NCI-H1092 treated with DMSO at 0.1 percent for 48 hours (cell line): ENCODE measurements at regions not wholly inside any gene's neighbourhood (a gene's known extent, or its start where the extent isn't known, plus 50 kb on each side); places are given as distances from the start of the nearest gene placed in this dataset.
"Not testable (repeated sequence)": the region's sequence is repeated elsewhere in the genome, so short reads cannot be mapped to it uniquely, and the experiment has no call there.

Experiments used
- DNase-seq: peaks from one replicate; lab custom pipeline; 2025; lab: John Stamatoyannopoulos, UW

DNA sequence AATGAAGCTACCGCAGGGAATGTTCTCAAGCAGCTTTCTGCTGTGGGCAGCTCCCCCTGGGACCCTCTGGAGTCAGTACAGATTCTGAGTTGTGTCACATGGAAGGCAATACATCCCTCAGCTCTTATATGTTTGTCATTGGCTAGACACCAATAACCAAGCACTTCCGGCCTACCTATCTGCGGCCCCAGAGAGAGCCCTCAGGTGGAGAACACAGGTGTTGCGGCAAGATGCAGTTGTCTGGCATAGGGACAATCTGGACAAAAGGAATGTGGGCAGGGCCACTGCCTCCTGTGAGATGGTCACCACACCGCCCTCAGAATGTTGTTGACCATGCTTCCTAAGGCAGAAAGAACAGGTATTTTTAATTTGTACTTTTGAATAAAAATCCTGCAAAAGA, 118.7 kb downstream of the BRMS1L start:
- DNase-seq, result no peak

DNA sequence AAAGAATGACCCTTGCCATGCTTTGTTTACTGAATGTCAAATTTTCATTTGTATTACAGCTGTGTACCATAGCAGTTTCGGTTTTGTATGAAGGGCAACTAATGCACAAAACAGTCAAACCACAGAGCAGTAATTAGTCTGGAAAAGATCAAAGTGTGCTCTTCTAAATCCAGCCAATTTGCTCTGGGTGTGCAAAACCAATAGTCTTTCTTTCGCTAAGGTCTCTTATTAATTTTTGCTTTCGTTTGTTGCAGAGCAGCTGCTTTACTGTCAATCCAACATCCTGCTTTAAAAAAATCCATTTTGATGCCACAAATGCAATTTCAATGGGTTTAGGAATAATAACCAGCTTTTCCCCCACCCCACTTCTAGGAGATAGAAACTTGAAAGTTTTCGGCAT, 114.2 kb downstream of the BRMS1L start:
- DNase-seq, result no peak

DNA sequence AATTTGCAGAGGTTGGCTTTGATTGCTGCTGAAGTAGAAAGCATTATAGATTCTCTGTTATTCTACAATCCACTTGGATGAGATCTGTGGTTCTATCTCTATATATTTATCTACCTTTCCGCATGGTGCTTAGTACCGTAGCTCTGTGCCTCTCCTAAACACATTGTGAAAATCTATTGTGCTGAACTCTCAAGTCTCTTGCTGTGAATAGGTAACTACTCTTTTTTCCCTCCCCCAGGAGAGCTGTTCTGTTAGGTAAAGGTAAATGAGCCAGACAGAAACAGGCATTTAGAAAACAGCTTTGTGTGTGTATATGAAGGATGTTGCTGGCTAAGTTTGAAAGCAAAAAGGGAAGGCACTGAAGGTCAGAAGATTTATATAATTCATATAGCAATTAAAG, 112.6 kb downstream of the BRMS1L start:
- no peak for DNase-seq

DNA sequence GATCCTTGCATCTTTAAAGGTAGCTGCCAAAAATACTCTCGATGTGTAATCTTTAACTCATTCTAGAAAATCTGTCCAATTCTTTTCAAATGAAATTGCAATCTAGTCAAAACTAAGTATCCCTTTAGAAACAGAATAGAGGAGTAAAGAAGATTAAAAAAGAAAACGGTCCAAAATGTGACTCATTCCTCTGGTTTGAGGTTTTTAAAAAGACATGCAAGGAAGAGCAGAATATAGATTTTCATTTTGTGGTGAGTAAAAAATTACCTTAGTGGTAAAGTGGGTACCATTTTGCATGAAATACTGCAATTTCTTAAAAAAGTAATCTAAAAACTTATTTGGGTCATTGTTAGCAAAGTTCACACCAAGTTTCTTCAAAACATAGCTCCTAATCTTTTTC, 108.4 kb downstream of the BRMS1L start:
- DNase-seq, result no peak

DNA sequence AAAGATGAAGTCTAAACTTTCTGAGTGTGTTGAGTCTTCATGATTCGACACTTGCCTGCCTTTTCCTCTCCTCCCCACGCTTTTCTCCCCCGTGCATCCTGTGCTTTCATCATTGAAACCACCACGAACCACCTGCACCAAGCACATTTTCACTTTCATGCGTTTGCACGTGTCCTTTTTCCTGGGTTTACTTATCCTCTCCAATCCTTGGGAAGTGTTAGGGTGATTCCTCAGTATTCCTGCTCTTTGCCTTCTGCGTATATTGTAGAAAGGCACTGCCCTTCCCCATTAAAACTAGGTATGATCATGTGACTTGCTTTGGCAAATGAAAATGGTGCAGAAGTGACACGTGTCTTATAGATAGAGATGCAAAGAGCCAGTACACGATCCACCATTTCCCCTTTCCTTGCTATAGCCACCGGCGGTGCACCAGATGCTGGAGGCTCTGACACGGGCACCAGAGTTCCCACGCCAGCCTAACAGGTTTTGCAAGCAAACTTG, 106.6 kb downstream of the BRMS1L start:
- DNase-seq, result no peak

DNA sequence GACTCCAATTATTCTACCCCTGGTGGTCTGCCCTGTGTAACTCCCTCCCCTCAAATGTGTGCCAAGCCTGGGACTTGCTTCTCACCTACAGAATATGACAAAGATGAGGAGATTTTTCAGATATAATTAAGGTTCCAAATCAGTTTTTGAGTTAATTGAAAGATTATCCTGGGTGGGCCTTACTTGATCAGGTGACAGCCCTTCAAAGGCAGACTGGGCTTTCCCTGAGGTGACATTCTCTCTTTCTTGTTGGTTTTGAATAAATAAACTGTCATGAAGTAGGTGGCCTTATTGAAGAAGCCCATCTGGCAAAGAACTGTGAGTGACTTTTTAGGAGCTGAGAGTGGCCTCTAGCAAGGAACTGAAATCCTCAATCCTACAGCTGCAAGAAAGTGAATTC, 106.0 kb downstream of the BRMS1L start:
- no peak for DNase-seq

DNA sequence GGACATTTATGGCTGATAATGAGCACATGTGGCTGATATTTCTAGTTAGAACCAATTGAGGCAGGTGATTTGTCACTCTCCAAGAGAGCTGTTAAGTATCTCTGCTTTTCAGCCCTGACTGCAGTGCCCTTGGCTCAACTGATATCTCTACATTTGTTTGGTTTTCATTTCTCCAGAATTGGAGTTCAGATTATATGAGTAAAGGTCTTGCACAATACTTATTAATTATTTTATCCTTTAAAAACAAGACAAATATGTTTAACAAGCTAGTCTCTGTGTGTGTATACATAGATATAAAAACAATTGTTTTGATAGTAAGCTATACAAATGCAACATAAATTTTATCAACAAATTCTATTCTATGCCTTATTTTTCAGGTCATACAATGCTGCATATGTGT, 105.2 kb downstream of the BRMS1L start:
- no peak for DNase-seq

DNA sequence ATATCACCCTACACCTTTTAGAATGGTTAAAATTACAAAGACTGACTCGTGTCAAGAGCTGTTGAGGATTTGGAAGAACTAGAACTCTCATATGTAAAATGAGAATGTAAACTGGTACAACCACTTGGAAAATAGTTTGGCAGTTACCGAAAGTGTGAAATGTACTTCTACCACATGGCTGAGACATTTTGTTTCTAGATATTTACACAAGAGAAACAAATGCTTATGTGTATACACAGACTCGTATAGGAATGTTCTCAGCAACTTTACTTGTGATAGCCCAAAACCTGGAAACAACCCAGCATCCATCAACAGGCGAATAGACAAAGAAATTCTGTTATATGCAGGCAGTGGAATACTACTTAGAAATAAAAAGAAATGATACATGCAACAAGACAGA, 103.0 kb downstream of the BRMS1L start:
- DNase-seq, result peak; percentile 30

DNA sequence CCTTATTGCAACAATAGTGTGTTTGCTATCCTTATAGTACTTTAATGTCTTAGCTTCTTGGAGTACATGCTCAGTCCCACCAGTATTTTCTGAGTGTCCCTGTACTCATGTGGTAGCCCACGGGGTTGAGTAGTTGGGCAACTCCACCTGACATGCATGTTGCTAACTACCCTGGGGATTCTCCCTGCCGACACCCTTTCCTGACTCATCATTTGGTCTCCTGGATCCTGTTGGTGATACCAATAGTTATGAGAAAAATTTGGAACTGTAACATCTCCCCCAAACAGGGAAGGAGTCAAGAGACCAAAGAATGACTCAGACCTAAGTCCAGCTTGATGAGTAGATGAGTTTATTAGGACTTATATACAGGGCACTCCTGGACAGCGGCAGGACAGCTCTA, 101.6 kb downstream of the BRMS1L start:
- peak; percentile 18 for DNase-seq

DNA sequence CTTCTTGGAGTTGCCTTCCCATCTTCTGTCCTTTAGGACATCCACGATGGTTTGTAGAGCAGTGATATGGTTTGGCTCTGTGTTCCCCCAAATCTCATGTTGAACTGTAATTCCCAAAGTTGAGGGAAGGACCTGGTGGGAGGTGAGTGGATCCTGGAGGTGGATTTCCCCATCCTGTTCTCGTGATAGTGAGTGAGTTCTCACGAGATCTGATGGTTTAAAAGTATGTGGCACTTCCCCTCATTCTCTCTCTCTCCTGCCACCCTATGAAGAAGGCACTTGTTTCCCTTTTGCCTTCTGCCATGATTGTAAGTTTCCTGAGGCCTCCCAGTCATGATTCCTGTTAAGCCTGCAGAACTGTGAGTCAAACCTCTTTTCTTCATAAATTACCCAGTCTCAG, 99.2 kb downstream of the BRMS1L start:
- DNase-seq, result no peak

DNA sequence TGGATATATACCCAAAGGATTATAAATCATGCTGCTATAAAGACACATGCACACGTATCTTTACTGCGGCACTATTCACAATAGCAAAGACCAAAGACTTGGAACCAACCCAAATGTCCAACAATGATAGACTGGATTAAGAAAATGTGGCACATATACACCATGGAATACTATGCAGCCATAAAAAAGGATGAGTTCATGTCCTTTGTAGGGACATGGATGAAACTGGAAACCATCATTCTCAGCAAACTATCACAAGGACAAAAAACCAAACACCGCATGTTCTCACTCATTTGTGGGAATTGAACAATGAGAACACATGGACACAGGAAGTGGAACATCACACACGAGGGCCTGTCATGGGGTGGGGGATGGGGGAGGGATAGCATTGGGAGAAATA, 96.5 kb downstream of the BRMS1L start:
- DNase-seq, result not testable (repeated sequence)

DNA sequence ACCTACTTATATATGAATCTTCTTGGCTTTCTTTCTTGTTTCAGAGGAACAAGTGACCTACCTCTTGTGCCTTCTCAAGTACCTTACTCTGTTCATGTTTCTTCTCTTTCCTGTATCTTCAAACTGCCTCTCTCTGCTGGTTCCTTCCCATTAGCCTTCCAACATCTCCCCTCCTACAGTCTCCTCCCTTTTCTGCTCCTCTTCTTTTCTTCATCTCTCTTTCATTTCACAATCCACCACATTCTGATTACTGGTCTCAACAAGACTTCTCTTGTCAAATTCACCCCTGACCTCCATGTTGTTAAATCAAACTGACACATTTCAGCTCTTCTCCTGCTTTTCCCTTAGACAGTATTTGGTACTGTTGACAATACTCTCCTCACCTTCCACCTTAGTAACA, 95.6 kb downstream of the BRMS1L start:
- DNase-seq, result no peak
